HEK293 (cell line): ENCODE measurements at regions not wholly inside any gene's neighbourhood (a gene's known extent, or its start where the extent isn't known, plus 50 kb on each side); places are given as distances from the start of the nearest gene placed in this dataset.

Experiments
- BCL11A ChIP-seq: fragments of 450-650 bp; formaldehyde crosslinking; IDR thresholded peaks from 2 replicates; pipeline ENCODE4 v1.5.1; 2016; ENCODE audit warnings: low read depth, missing biosample characterization, missing genetic modification characterization
- ZBTB1 ChIP-seq: fragments of 450-650 bp; formaldehyde crosslinking; IDR thresholded peaks from 2 replicates; pipeline ENCODE4 v1.5.1; 2016; ENCODE audit warnings: missing biosample characterization, missing genetic modification characterization
- ZNF121 ChIP-seq: fragments of 450-650 bp; formaldehyde crosslinking; IDR thresholded peaks from 2 replicates; pipeline ENCODE4 v1.5.1; 2016; ENCODE audit warnings: missing biosample characterization, missing genetic modification characterization
- ZNF341 ChIP-seq: fragments of 450-650 bp; formaldehyde crosslinking; IDR thresholded peaks from 2 replicates; pipeline ENCODE4; 2016; ENCODE audit warnings: low read depth, missing biosample characterization, missing genetic modification characterization
- ZNF416 ChIP-seq: fragments of 450-650 bp; formaldehyde crosslinking; IDR thresholded peaks from 2 replicates; pipeline ENCODE4 v1.5.1; 2016; ENCODE audit warnings: missing biosample characterization, missing genetic modification characterization
- TF ChIP-seq, protein P1 (sequence below): sonication (generic); formaldehyde crosslinking; IDR thresholded peaks from 2 replicates; pipeline ENCODE4 v1.8.1; 2022; ENCODE audit warnings: mild to moderate bottlenecking, moderate library complexity, missing genetic modification reagents
- TF ChIP-seq, protein P2 (sequence below): fragments of 450-650 bp; formaldehyde crosslinking; IDR thresholded peaks from 2 replicates; pipeline ENCODE4 v1.5.1; 2016; ENCODE audit warnings: missing biosample characterization, missing genetic modification characterization

DNA sequence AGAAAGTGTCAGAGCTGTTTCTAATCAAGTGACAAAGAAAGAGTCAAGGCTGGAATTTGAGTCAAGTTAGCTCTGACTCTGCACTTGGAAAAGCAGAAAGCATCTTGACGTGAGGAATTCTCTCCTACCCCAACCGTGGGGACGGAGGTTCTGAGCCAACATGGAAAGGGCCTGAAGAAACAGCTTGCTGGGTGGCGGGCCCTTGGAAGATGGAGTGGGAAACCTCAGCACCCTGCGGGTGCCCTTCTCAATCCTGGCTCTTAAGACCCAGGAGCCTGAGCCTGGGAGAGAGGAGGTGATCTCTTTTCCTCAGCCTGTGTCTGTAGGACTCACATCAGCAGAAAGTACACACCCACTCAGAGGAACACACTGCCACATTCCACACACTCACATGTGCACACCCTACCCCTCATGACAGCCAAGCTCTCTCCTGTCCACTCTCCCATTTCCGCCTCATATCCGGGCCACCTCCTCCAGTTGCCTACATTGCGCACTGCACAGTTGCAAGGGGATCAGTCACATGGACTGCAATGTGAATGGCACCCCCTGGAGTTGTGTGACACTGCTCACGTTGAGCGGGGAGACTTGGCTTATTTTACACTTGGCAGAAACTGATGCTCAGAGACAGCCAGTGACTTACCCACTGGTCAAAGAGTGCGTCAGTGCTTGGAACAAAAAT is 101.5 kb upstream of the SLC6A6 start:
- TF ChIP-seq ZNF121 (no peak), ZBTB1 (tag by site-specific recombination) (no peak), BCL11A (no peak), ZNF416 (tag by site-specific recombination) (no peak), ZNF341 (no peak)
- TF ChIP-seq, protein P1, sequence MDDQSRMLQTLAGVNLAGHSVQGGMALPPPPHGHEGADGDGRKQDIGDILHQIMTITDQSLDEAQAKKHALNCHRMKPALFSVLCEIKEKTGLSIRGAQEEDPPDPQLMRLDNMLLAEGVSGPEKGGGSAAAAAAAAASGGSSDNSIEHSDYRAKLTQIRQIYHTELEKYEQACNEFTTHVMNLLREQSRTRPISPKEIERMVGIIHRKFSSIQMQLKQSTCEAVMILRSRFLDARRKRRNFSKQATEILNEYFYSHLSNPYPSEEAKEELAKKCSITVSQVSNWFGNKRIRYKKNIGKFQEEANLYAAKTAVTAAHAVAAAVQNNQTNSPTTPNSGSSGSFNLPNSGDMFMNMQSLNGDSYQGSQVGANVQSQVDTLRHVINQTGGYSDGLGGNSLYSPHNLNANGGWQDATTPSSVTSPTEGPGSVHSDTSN (CRISPR knock-in tag), result no peak
- TF ChIP-seq, protein P2, sequence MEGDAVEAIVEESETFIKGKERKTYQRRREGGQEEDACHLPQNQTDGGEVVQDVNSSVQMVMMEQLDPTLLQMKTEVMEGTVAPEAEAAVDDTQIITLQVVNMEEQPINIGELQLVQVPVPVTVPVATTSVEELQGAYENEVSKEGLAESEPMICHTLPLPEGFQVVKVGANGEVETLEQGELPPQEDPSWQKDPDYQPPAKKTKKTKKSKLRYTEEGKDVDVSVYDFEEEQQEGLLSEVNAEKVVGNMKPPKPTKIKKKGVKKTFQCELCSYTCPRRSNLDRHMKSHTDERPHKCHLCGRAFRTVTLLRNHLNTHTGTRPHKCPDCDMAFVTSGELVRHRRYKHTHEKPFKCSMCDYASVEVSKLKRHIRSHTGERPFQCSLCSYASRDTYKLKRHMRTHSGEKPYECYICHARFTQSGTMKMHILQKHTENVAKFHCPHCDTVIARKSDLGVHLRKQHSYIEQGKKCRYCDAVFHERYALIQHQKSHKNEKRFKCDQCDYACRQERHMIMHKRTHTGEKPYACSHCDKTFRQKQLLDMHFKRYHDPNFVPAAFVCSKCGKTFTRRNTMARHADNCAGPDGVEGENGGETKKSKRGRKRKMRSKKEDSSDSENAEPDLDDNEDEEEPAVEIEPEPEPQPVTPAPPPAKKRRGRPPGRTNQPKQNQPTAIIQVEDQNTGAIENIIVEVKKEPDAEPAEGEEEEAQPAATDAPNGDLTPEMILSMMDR, result no peak
